ENCODE measurements at regions not wholly inside any gene's neighbourhood (a gene's known extent, or its start where the extent isn't known, plus 50 kb on each side); places are given as distances from the start of the nearest gene placed in this dataset.

DNA sequence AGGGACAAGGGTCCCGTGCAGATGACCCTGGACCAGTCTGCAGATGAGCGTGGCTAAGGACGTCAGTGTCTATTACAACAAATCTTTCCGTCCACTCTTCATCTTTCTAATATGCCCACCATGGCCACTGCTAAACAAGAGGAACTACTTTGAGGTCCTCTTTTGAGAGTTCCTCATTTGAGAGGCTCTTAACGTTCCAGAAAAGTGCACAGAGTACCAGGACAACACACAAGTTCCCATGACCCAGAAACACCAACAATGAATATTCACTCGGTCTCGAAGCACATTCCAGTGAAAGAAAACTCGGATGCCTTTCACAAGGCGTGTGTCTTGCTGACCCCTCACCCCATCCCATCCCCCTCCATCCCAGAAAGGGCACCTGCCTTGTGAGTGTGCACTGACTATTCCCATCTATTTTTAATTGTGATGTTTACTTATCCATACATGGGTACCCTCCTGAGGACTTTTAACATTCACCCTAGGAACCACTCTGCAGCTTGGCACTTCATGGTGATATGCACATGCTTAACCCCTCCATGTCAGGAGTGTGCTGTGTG lies 157.0 kb downstream of the SHANK2 start:
- TF ChIP-seq, protein P1, sequence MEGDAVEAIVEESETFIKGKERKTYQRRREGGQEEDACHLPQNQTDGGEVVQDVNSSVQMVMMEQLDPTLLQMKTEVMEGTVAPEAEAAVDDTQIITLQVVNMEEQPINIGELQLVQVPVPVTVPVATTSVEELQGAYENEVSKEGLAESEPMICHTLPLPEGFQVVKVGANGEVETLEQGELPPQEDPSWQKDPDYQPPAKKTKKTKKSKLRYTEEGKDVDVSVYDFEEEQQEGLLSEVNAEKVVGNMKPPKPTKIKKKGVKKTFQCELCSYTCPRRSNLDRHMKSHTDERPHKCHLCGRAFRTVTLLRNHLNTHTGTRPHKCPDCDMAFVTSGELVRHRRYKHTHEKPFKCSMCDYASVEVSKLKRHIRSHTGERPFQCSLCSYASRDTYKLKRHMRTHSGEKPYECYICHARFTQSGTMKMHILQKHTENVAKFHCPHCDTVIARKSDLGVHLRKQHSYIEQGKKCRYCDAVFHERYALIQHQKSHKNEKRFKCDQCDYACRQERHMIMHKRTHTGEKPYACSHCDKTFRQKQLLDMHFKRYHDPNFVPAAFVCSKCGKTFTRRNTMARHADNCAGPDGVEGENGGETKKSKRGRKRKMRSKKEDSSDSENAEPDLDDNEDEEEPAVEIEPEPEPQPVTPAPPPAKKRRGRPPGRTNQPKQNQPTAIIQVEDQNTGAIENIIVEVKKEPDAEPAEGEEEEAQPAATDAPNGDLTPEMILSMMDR (conservative IDR thresholded peaks at IDR 0.05 in 1 of 2, IDR thresholded peaks at IDR 0.05 in 1 of 2; ENCODE audit: extremely low read depth in 1 of 2, insufficient read depth in 1 of 2, low read depth in 1 of 2, low read length in 2 of 2): no peak
- TF ChIP-seq EZH2 (IDR thresholded peaks at IDR 0.05; ENCODE audit: borderline replicate concordance, low read length): no peak
